Neural crest cell (in vitro differentiated cells): ENCODE measurements at regions not wholly inside any gene's neighbourhood (a gene's known extent, or its start where the extent isn't known, plus 50 kb on each side); places are given as distances from the start of the nearest gene placed in this dataset.

ENCODE experiments used
- DNase-seq: peaks from one replicate; pipeline ENCODE4 v3.0.0; 2021; ENCODE audit warnings: low read depth, mixed read lengths, low spot score
- H3K27ac Mint-ChIP-seq: one replicate; pipeline ENCODE4 v1.8.0; 2021; ENCODE audit warnings: mild to moderate bottlenecking, mixed read lengths; ENCODE audit not compliant: unreplicated experiment
- H3K27me3 Mint-ChIP-seq: 2 replicates; pipeline ENCODE4 v1.8.0; 2021; ENCODE audit warnings: low read depth, mild to moderate bottlenecking, mixed read lengths
- H3K36me3 Mint-ChIP-seq: 2 replicates; pipeline ENCODE4 v1.8.0; 2021; ENCODE audit warnings: low read depth, mild to moderate bottlenecking, mixed read lengths
- H3K4me1 Mint-ChIP-seq: 2 replicates; pipeline ENCODE4 v1.8.0; 2021; ENCODE audit warnings: mixed read lengths
- H3K4me3 Mint-ChIP-seq: one replicate; pipeline ENCODE4 v1.8.0; 2021; ENCODE audit warnings: mild to moderate bottlenecking, mixed read lengths
- H3K9me3 Mint-ChIP-seq: 2 replicates; pipeline ENCODE4 v1.8.0; 2021; ENCODE audit warnings: mixed read lengths
- CTCF ChIP-seq: fragments of 200-600 bp; sonication (generic); conservative IDR thresholded peaks from 2 replicates; pipeline ENCODE4 v1.5.0; 2021; ENCODE audit warnings: antibody characterized with exemption, mild to moderate bottlenecking

DNA sequence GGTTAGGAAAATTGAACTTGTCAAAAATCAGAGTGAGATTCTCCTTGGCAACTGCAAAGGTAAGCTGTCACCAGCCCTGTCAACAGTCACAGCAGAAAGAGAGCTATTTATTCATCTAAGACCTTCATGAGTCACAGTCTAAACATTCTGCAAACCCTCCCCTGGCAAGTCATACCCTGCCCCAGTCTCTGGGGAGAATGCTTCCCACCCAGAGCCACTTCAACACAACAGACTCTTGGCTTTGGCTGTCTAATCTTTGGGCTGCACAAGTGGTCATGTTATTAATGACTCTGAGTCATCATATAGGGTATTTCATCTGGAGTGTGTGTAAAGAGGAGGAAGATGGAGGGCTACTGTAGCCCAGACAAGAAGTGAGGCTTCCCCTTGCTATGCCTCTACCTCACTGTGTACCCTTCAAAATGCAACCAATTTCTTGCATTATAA is 153.4 kb downstream of the CCDC34 start:
- Mint-ChIP-seq H3K27ac (no peak overlapping the region), H3K4me1 (peaks cover 3% of the 10 kb centered on the region), H3K36me3 (peaks cover 27% of the 10 kb centered on the region), H3K27me3 (no peaks in the 10 kb centered on the region), H3K9me3 (peaks cover 5% of the 10 kb centered on the region), H3K4me3 (no peak overlapping the region)
- no peak for TF ChIP-seq CTCF
- no peak for DNase-seq

- H3K9me3 Mint-ChIP-seq: peaks cover 5% of the 10 kb centered on the region
- DNase-seq: no peak
- peaks cover 3% of the 10 kb centered on the region for H3K4me1 Mint-ChIP-seq
- H3K27ac Mint-ChIP-seq: no peak overlapping the region
- H3K36me3 Mint-ChIP-seq: peaks cover 26% of the 10 kb centered on the region
- H3K27me3 Mint-ChIP-seq: no peaks in the 10 kb centered on the region
- H3K4me3 Mint-ChIP-seq: no peak overlapping the region
- no peak for TF ChIP-seq CTCF
Observed at GRCh38 chr11:27208846-27209245, 154.2 kb downstream of the CCDC34 start.

GRCh38 chr11:27207025-27207650 is 155.9 kb downstream of the CCDC34 start:
- Mint-ChIP-seq H3K36me3 (peaks cover 29% of the 10 kb centered on the region), H3K4me3 (no peak overlapping the region), H3K27me3 (no peaks in the 10 kb centered on the region), H3K4me1 (peaks cover 1% of the 10 kb centered on the region), H3K27ac (no peak overlapping the region), H3K9me3 (peaks cover 5% of the 10 kb centered on the region)
- TF ChIP-seq CTCF: no peak
- DNase-seq: no peak

- H3K4me3 Mint-ChIP-seq: no peak overlapping the region
- peaks cover 20% of the 10 kb centered on the region for H3K36me3 Mint-ChIP-seq
- no peaks in the 10 kb centered on the region for H3K27me3 Mint-ChIP-seq
- peaks cover 3% of the 10 kb centered on the region for H3K9me3 Mint-ChIP-seq
- no peak overlapping the region for H3K27ac Mint-ChIP-seq
- peaks cover 4% of the 10 kb centered on the region for H3K4me1 Mint-ChIP-seq
- no peak for TF ChIP-seq CTCF
- no peak for DNase-seq
Observed at GRCh38 chr11:27205779-27206570, 157.0 kb downstream of the CCDC34 start.

GRCh38 chr11:27205250-27205649 is 157.8 kb downstream of the CCDC34 start:
- no peak for DNase-seq
- no peak overlapping the region for H3K4me3 Mint-ChIP-seq
- TF ChIP-seq CTCF: no peak
- H3K9me3 Mint-ChIP-seq: peaks cover 3% of the 10 kb centered on the region
- H3K27me3 Mint-ChIP-seq: no peaks in the 10 kb centered on the region
- H3K27ac Mint-ChIP-seq: no peak overlapping the region
- H3K36me3 Mint-ChIP-seq: peaks cover 17% of the 10 kb centered on the region
- H3K4me1 Mint-ChIP-seq: peaks cover 4% of the 10 kb centered on the region
